ENCODE measurements at regions not wholly inside any gene's neighbourhood (a gene's known extent, or its start where the extent isn't known, plus 50 kb on each side); places are given as distances from the start of the nearest gene placed in this dataset.

DNA sequence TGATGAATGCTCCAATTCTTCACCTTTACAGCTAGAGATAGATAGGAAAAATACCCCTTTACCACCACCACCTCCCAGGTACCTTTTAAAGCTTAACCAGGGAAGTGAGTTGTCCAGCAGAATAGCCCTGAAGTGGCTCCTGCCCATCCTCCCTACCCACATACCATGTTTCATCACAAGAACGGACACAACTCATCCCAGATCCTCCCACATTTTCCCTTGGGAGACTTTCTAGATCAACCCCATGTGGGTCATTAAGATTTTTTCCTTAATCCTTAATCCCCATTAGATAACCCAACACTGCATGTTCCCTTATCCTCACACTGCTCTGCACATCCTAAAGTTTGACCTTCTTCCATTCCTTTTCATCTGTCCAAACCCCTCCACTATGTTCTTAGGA lies 69.3 kb downstream of the CHST2 start:
- H3K4me1 ChIP-seq (ENCODE audit: insufficient read depth, low read length): no peaks in the 10 kb centered on the region
- DNase-seq (ENCODE audit: low read depth) (no peak), FAIRE-seq (no peak)
- no peaks in the 10 kb centered on the region for H3K36me3 ChIP-seq (ENCODE audit: insufficient read depth, low read length)
- H3K9ac ChIP-seq (ENCODE audit: low read length): no peak overlapping the region
- peaks cover 9% of the 10 kb centered on the region for H3K27me3 Mint-ChIP-seq (ENCODE audit: low read depth, unreplicated experiment)
- no peaks in the 10 kb centered on the region for H3K27me3 ChIP-seq (ENCODE audit: insufficient read depth, low read length)
- no peaks in the 10 kb centered on the region for H3K79me2 ChIP-seq (ENCODE audit: insufficient read depth, low read length)
- no peak overlapping the region for H2AFZ ChIP-seq (ENCODE audit: low read depth, low read length)
- H3K27ac ChIP-seq (ENCODE audit: low read depth, low read length): no peak overlapping the region
- no peaks in the 10 kb centered on the region for H4K20me1 ChIP-seq (ENCODE audit: insufficient read depth, low read length)
- no peak overlapping the region for H3K4me3 Mint-ChIP-seq (ENCODE audit: unreplicated experiment)
- no peak overlapping the region for H3K27ac Mint-ChIP-seq (ENCODE audit: unreplicated experiment)
- H3K36me3 Mint-ChIP-seq (ENCODE audit: low read depth, unreplicated experiment): peaks cover 1% of the 10 kb centered on the region
- peaks cover 9% of the 10 kb centered on the region for H3K9me3 Mint-ChIP-seq (ENCODE audit: unreplicated experiment)
- H3K4me1 Mint-ChIP-seq (ENCODE audit: low read depth, unreplicated experiment): no peaks in the 10 kb centered on the region
- H3K4me2 ChIP-seq (ENCODE audit: low read length): no peak overlapping the region
- no peaks in the 10 kb centered on the region for H3K9me3 ChIP-seq (ENCODE audit: insufficient read depth, low read depth, low read length)
- H3K4me3 ChIP-seq (ENCODE audit: insufficient read depth, low read depth, low read length): no peak overlapping the region
- no peak for TF ChIP-seq EZH2 (IDR thresholded peaks at IDR 0.05; ENCODE audit: insufficient read depth, low read length)
- TF ChIP-seq, protein P1, sequence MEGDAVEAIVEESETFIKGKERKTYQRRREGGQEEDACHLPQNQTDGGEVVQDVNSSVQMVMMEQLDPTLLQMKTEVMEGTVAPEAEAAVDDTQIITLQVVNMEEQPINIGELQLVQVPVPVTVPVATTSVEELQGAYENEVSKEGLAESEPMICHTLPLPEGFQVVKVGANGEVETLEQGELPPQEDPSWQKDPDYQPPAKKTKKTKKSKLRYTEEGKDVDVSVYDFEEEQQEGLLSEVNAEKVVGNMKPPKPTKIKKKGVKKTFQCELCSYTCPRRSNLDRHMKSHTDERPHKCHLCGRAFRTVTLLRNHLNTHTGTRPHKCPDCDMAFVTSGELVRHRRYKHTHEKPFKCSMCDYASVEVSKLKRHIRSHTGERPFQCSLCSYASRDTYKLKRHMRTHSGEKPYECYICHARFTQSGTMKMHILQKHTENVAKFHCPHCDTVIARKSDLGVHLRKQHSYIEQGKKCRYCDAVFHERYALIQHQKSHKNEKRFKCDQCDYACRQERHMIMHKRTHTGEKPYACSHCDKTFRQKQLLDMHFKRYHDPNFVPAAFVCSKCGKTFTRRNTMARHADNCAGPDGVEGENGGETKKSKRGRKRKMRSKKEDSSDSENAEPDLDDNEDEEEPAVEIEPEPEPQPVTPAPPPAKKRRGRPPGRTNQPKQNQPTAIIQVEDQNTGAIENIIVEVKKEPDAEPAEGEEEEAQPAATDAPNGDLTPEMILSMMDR (IDR thresholded peaks at IDR 0.05; ENCODE audit: insufficient read depth, low read depth, low read length): no peak

GRCh38 chr3:143190101-143190500 lies 70.5 kb downstream of the CHST2 start:
- FAIRE-seq: no peak

DNA sequence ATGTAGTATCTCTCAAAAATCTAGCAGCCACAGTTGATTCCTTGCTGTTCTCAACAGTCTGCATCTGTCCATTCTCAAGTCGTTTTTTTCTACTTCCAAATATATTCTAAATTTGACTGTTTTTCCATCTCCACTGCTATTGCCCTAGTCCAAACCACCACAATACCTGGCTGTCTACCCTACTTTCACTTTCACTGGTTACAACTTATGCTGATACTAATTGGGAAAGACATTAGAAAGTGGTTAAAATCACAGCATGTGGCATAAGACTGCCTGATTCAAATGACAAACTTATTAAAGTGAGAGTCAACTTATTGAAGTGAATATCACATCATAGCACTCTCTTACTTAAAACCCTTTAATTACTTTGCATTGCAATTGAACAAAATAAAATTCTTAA lies 72.6 kb downstream of the CHST2 start:
- no peak overlapping the region for H3K27ac Mint-ChIP-seq (ENCODE audit: unreplicated experiment)
- Histone ChIP-seq H3K36me3 (ENCODE audit: insufficient read depth, low read length) (no peaks in the 10 kb centered on the region), H3K79me2 (ENCODE audit: insufficient read depth, low read length) (no peaks in the 10 kb centered on the region), H3K4me3 (ENCODE audit: insufficient read depth, low read depth, low read length) (no peak overlapping the region), H3K9ac (ENCODE audit: low read length) (no peak overlapping the region), H3K4me2 (ENCODE audit: low read length) (no peak overlapping the region), H3K27me3 (ENCODE audit: insufficient read depth, low read length) (no peaks in the 10 kb centered on the region), H3K9me3 (ENCODE audit: insufficient read depth, low read depth, low read length) (no peaks in the 10 kb centered on the region), H4K20me1 (ENCODE audit: insufficient read depth, low read length) (no peaks in the 10 kb centered on the region), H3K4me1 (ENCODE audit: insufficient read depth, low read length) (no peaks in the 10 kb centered on the region), H2AFZ (ENCODE audit: low read depth, low read length) (no peak overlapping the region), H3K27ac (ENCODE audit: low read depth, low read length) (no peak overlapping the region)
- H3K9me3 Mint-ChIP-seq (ENCODE audit: unreplicated experiment): peaks cover 9% of the 10 kb centered on the region
- FAIRE-seq (no peak), DNase-seq (ENCODE audit: low read depth) (no peak)
- peaks cover 1% of the 10 kb centered on the region for H3K36me3 Mint-ChIP-seq (ENCODE audit: low read depth, unreplicated experiment)
- peaks cover 7% of the 10 kb centered on the region for H3K27me3 Mint-ChIP-seq (ENCODE audit: low read depth, unreplicated experiment)
- TF ChIP-seq, protein P1 (IDR thresholded peaks at IDR 0.05; ENCODE audit: insufficient read depth, low read depth, low read length): no peak
- no peak for TF ChIP-seq EZH2 (IDR thresholded peaks at IDR 0.05; ENCODE audit: insufficient read depth, low read length)
- no peak overlapping the region for H3K4me3 Mint-ChIP-seq (ENCODE audit: unreplicated experiment)
- no peaks in the 10 kb centered on the region for H3K4me1 Mint-ChIP-seq (ENCODE audit: low read depth, unreplicated experiment)

More at GRCh38 chr3:143190101-143190500, 70.5 kb downstream of the CHST2 start:
- H3K4me3 Mint-ChIP-seq (ENCODE audit: unreplicated experiment): no peak overlapping the region
- no peaks in the 10 kb centered on the region for H3K79me2 ChIP-seq (ENCODE audit: insufficient read depth, low read length)
- peaks cover 7% of the 10 kb centered on the region for H3K27me3 Mint-ChIP-seq (ENCODE audit: low read depth, unreplicated experiment)
- H3K4me2 ChIP-seq (ENCODE audit: low read length): no peak overlapping the region
- H3K4me1 Mint-ChIP-seq (ENCODE audit: low read depth, unreplicated experiment): no peaks in the 10 kb centered on the region
- no peak overlapping the region for H3K27ac Mint-ChIP-seq (ENCODE audit: unreplicated experiment)
- H3K27me3 ChIP-seq (ENCODE audit: insufficient read depth, low read length): no peaks in the 10 kb centered on the region
- no peaks in the 10 kb centered on the region for H3K36me3 ChIP-seq (ENCODE audit: insufficient read depth, low read length)
- H3K36me3 Mint-ChIP-seq (ENCODE audit: low read depth, unreplicated experiment): peaks cover 1% of the 10 kb centered on the region
- H3K9me3 ChIP-seq (ENCODE audit: insufficient read depth, low read depth, low read length): no peaks in the 10 kb centered on the region
- H3K27ac ChIP-seq (ENCODE audit: low read depth, low read length): no peak overlapping the region
- no peak overlapping the region for H2AFZ ChIP-seq (ENCODE audit: low read depth, low read length)
- H4K20me1 ChIP-seq (ENCODE audit: insufficient read depth, low read length): no peaks in the 10 kb centered on the region
- TF ChIP-seq, protein P1 (IDR thresholded peaks at IDR 0.05; ENCODE audit: insufficient read depth, low read depth, low read length): no peak
- no peak for TF ChIP-seq EZH2 (IDR thresholded peaks at IDR 0.05; ENCODE audit: insufficient read depth, low read length)
- no peak overlapping the region for H3K9ac ChIP-seq (ENCODE audit: low read length)
- DNase-seq (ENCODE audit: low read depth): no peak
- peaks cover 9% of the 10 kb centered on the region for H3K9me3 Mint-ChIP-seq (ENCODE audit: unreplicated experiment)
- H3K4me3 ChIP-seq (ENCODE audit: insufficient read depth, low read depth, low read length): no peak overlapping the region
- H3K4me1 ChIP-seq (ENCODE audit: insufficient read depth, low read length): no peaks in the 10 kb centered on the region

Measured in astrocyte (in vitro differentiated cells and primary cell).